Memory B cell (primary cell): ENCODE measurements at regions not wholly inside any gene's neighbourhood (a gene's known extent, or its start where the extent isn't known, plus 50 kb on each side); places are given as distances from the start of the nearest gene placed in this dataset.

Experiments used
- ATAC-seq: fragments of 150-1000 bp; cut with Tn5 transposase; 2 replicates; pipeline ENCODE4 v1.10.0; 2021; ENCODE audit warnings: low read depth, mild to moderate bottlenecking, moderate library complexity
- DNase-seq, 2 donors: peaks; one replicate each; pipeline ENCODE4 v3.0.0; 2022; ENCODE audit warnings: low spot score in 2 of 2
- H3K27ac Mint-ChIP-seq: one replicate; pipeline ENCODE4 v1.8.0; 2022; ENCODE audit warnings: mild to moderate bottlenecking, moderate library complexity, mixed read lengths
- H3K27me3 Mint-ChIP-seq: one replicate; pipeline ENCODE4 v1.8.0; 2022; ENCODE audit warnings: mixed read lengths
- H3K36me3 Mint-ChIP-seq: one replicate; pipeline ENCODE4 v1.8.0; 2022; ENCODE audit warnings: mild to moderate bottlenecking, mixed read lengths
- H3K4me1 Mint-ChIP-seq: one replicate; pipeline ENCODE4 v1.8.0; 2022; ENCODE audit warnings: mixed read lengths
- H3K4me3 Mint-ChIP-seq: one replicate; pipeline ENCODE4 v1.8.0; 2022; ENCODE audit warnings: mild to moderate bottlenecking, moderate library complexity, mixed read lengths
- H3K9me3 Mint-ChIP-seq: one replicate; pipeline ENCODE4 v1.8.0; 2022; ENCODE audit warnings: mixed read lengths

DNA sequence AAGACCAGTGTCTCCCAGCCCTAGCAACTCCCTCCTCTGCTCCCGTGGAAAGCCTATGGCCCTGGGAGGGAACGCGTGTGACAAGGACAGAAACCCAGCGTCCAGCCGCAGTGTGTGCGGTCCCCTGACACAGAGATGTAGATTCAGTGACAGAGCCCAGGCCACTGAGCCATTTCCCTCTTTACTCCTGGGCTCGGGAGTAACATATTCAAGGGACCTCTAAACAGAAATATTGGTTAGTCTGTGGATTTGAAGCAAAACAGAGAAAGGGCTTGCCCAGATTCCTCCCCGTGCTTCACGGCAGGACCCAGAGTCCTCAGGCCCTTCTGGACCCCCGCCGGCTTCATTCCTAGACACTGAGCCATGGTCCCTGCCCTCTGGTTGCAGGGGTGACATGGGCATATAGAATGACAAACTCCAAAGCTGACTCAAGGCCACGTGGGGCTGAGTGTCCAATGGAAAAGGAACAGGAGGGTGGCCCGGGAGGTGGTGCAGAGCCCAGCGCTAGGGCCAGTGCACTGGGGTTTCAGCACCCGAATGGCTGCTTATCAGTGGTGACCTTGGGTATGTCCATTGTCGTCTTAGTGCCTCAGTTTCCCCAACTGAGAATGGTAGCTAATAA lies 248.2 kb downstream of the QKI start:
- no peak overlapping the region for H3K4me3 Mint-ChIP-seq
- no peaks in the 10 kb centered on the region for H3K36me3 Mint-ChIP-seq
- H3K27ac Mint-ChIP-seq: no peak overlapping the region
- H3K4me1 Mint-ChIP-seq: peaks cover 25% of the 10 kb centered on the region
- H3K9me3 Mint-ChIP-seq: no peaks in the 10 kb centered on the region
- ATAC-seq: no peak
- no peaks in the 10 kb centered on the region for H3K27me3 Mint-ChIP-seq
- DNase-seq: no peak

DNA sequence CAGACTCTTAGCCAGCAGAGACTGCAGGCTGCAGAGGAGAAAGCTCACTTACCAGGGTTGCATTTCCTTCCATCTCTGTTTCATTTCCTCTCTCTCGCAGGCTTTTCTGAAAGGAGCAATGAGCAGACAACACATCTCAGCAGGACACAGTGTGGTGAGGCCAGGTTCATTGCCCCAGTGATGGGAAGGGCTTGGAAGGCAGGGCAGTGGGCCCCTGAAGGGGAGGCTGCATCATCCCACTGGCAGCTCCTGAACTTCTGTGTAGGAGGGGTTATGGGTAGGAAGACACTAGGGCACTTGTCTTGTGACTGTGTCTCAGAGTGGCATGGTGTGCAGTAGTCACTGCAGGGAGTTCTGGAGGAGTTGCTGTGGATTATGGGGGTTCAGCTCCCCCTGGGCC lies 246.8 kb downstream of the QKI start:
- no peak overlapping the region for H3K27ac Mint-ChIP-seq
- no peaks in the 10 kb centered on the region for H3K36me3 Mint-ChIP-seq
- H3K9me3 Mint-ChIP-seq: no peaks in the 10 kb centered on the region
- peak overlapping the region; percentile 27 for H3K4me3 Mint-ChIP-seq
- peaks cover 16% of the 10 kb centered on the region for H3K4me1 Mint-ChIP-seq
- ATAC-seq (peak; percentile 95), DNase-seq (peak; percentile 14 to 21)
- peaks cover 3% of the 10 kb centered on the region for H3K27me3 Mint-ChIP-seq

DNA sequence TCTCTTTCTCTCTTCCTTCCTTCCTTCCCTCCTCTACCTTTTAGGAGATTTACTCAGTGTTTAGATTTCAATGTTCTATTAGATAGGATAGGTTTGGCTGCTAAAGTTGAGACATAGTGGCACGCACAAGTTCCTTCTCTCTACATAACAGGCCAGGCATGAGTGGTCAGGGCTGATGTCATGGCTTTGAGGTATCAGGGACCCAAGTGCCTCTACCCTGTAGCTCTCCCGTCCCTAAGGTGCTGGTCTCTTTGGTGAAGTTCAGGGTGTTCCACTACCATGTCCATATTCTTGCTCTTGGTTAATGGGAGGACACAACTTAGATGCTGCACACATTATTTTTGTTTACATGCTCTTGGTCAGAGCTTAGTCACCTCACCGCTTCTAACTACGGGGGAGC lies 245.3 kb downstream of the QKI start:
- Mint-ChIP-seq H3K4me1 (peaks cover 16% of the 10 kb centered on the region), H3K9me3 (no peaks in the 10 kb centered on the region), H3K36me3 (no peaks in the 10 kb centered on the region), H3K27me3 (peaks cover 3% of the 10 kb centered on the region), H3K27ac (no peak overlapping the region), H3K4me3 (no peak overlapping the region)
- no peak for DNase-seq
- no peak for ATAC-seq

DNA sequence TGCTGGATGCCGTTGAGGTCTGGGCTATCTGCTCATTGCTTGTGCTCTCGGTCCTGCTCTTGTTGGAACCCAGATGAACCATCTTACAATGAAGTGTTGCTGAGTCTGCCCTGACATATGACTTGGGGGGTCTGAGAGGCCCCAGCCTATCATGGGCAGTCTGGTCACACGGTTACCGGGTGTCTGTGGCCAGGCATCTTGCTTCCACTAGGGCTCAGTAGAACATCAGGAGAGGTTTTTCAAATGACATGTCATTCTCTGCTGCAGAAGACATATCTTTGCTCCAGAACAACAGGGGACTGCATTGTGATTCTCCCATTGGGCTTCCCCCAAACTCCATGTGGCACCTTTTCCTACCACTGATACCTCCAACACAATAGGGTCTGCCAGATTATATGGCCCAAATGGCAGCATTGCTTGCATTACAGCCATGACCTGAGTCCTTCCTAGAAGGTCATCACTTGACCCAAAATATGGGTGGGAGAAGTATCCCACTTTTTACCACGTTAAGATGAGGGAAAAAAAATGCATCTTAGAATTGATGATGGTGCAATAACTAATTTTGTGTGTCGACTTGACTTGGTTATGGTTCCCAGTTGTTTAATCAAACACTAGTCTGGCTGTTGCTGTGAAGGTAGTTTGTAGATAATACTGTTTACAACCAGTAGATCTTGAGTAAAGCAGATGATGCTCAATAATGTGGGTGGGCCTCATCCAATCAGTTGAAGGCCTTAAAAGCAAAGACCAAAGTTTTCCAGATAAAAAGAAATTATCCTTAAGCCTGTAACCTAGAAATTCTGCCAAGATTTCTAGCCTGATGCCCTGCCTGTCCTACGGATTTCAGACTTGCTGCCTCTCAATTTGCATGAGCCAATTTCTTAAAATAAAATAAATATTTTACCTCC lies 241.0 kb downstream of the QKI start:
- Mint-ChIP-seq H3K9me3 (no peaks in the 10 kb centered on the region), H3K4me3 (no peak overlapping the region), H3K27ac (no peak overlapping the region), H3K4me1 (peaks cover 6% of the 10 kb centered on the region), H3K36me3 (no peaks in the 10 kb centered on the region), H3K27me3 (peaks cover 3% of the 10 kb centered on the region)
- no peak for DNase-seq
- ATAC-seq: no peak

DNA sequence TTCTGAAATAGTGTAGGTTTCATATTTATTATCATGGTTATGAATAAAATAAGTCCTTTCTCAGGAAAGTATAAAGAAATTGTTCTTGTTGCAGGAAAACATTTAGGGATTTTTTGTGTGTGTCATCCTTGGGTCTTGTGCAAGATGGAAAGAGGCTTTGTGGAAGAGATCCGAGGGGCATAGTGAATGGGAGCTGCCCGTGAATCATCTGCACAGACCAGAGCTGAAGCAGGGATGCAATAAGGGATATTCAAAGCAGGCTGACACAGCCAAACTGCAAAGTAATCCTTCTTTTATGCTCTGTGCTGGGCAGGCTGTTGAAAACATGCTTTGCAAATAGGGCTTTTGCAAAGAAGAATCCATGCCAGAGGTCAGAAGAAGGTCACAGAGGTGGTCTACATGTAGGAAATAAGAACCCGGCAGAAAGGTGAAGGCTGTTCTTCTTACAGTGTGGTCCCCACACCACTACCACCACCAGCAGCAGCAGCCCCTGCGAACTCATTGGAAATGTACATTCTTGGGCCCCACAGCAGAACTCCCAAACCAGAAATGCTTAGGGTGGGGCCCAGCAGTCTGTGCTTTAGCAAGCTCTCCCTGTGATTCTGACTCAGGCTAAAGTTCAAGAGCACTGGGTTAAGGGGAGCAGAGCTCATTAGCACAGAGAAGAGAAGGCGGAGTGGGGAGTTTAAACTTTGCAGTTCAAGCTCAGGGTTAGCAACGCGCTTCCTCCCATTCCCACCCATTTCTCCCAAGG lies 237.6 kb downstream of the QKI start:
- Mint-ChIP-seq H3K36me3 (no peaks in the 10 kb centered on the region), H3K9me3 (no peaks in the 10 kb centered on the region), H3K4me1 (no peaks in the 10 kb centered on the region), H3K4me3 (no peak overlapping the region), H3K27me3 (peaks cover 3% of the 10 kb centered on the region), H3K27ac (no peak overlapping the region)
- ATAC-seq (no peak), DNase-seq (no peak)

DNA sequence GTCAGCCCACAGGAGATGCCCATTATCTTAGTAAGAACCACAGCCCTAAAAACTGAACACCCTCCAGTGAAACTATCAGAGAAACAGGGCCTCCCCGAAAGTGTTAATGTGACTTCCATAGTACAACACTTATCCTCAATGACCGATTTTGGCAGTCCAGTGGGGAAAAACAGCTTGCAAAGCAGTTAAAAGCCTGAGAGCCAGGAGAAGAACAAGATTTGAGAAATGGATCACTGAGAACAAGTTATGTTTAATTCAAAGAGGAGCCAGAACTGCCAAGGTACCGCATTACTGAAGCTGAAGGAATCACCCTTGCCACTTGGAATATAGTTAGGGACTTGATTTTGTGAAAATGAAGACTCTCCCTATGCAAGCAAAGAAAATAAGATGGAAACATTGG lies 236.9 kb downstream of the QKI start:
- Mint-ChIP-seq H3K4me1 (no peaks in the 10 kb centered on the region), H3K36me3 (no peaks in the 10 kb centered on the region), H3K9me3 (no peaks in the 10 kb centered on the region), H3K4me3 (no peak overlapping the region), H3K27ac (no peak overlapping the region), H3K27me3 (peaks cover 3% of the 10 kb centered on the region)
- no peak for DNase-seq
- ATAC-seq: no peak

DNA sequence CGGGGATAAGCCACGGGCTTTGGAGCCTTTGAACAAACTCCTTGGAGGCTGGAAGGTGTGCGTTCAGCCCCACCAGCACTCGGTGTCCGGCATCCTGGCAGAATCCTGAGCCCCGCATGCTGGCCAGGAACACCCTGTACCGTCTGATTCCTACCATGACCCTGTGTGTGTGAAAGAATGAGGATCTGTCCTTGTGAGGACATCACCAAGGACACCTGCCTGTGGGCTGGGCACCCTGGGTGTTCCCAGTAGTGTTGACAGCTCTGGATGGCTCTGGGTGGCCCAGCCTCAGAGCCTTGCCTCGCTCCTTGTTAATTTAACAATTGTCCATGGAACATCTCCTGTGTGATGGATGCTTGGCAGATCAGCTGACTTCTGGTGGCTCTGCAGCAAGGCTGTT lies 234.3 kb downstream of the QKI start:
- H3K27me3 Mint-ChIP-seq: peaks cover 3% of the 10 kb centered on the region
- H3K4me3 Mint-ChIP-seq: no peak overlapping the region
- DNase-seq: no peak
- no peaks in the 10 kb centered on the region for H3K4me1 Mint-ChIP-seq
- no peak for ATAC-seq
- H3K9me3 Mint-ChIP-seq: no peaks in the 10 kb centered on the region
- no peaks in the 10 kb centered on the region for H3K36me3 Mint-ChIP-seq
- no peak overlapping the region for H3K27ac Mint-ChIP-seq

DNA sequence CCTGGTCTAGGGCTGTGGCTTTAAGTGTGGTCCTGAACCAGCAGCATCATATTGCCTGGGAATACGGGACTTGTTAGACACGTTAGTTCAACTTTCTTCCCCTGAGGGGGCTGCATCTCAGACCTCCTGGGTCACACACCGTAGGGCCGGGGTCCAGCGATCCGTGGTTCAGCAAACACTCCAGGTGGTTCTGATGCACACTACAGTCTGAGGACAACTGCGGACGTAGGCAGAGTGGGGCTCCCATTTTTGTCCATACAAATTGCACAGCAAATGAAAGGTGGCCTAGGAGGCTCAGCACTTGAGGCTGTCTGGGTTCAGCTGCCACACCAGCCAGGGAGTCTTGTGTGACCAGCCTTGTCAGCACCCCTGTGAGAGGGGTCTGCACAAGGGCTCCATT lies 233.1 kb downstream of the QKI start:
- Mint-ChIP-seq H3K36me3 (no peaks in the 10 kb centered on the region), H3K4me3 (no peak overlapping the region), H3K9me3 (no peaks in the 10 kb centered on the region), H3K27me3 (peaks cover 3% of the 10 kb centered on the region), H3K4me1 (no peaks in the 10 kb centered on the region), H3K27ac (no peak overlapping the region)
- DNase-seq: no peak
- ATAC-seq: no peak

DNA sequence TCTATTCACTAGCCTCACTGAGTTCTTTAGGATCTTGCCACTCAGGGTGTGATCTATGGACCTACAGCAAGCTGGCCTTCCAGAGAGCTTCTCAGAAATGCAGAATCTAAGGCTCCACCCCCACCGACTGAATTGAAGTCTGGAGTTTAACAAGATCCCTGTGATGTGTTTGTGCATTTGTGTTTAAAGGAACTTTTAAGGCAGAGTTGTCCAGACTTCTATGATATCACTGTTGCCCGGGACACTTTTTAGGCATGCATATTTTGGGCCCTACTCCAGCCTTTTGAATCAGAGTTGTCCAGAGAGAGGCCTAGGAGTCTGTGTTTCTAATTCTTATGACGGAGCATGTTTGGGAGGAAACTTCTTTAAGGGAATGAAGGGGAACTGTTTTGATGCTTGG lies 232.3 kb downstream of the QKI start:
- ATAC-seq (no peak), DNase-seq (no peak)
- Mint-ChIP-seq H3K36me3 (no peaks in the 10 kb centered on the region), H3K4me3 (no peak overlapping the region), H3K9me3 (no peaks in the 10 kb centered on the region), H3K4me1 (no peaks in the 10 kb centered on the region), H3K27ac (no peak overlapping the region), H3K27me3 (peaks cover 3% of the 10 kb centered on the region)

DNA sequence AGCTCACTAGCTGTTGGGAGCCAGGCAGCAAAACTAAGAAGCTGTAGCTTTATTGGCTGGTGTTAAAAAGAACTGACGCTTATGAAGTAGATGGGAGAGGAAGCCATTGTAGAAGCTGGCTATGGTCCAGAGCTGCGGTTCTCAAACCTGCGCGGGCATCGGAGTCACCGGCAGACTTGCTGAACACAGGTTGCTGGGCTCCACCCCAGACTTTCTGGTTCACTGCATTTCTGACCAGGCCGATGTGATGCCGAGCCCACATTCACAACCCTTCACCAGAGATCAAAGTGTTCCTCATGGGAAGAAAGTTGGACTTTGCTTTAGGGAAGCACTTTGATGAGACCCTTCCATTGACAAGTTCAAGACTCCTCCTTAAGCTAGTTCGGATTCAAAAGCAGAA lies 231.6 kb downstream of the QKI start:
- H3K4me3 Mint-ChIP-seq: no peak overlapping the region
- ATAC-seq (no peak), DNase-seq (no peak)
- no peaks in the 10 kb centered on the region for H3K9me3 Mint-ChIP-seq
- H3K27ac Mint-ChIP-seq: no peak overlapping the region
- H3K36me3 Mint-ChIP-seq: peaks cover 1% of the 10 kb centered on the region
- no peaks in the 10 kb centered on the region for H3K4me1 Mint-ChIP-seq
- peaks cover 3% of the 10 kb centered on the region for H3K27me3 Mint-ChIP-seq

DNA sequence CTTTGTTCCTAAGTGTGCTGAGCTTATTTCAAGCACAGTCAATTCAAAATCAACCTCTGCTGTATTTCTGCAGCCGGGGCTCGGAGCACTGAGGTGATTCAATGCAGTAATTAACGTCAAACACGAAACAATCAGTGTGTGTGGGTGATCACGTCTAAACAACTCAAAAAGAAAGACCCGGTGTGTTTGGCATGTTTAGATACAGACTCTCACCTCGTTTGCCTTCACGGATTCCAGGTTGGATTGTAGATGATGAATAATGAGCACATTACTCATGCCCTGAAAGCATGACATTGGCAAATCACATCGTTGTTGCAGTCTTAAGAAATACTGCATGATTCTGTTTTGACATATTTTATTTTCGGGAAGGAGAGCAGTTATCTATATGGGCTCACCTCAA lies 231.0 kb downstream of the QKI start:
- Mint-ChIP-seq H3K9me3 (no peaks in the 10 kb centered on the region), H3K36me3 (peaks cover 1% of the 10 kb centered on the region), H3K27ac (no peak overlapping the region), H3K4me1 (no peaks in the 10 kb centered on the region), H3K4me3 (no peak overlapping the region), H3K27me3 (peaks cover 3% of the 10 kb centered on the region)
- ATAC-seq (no peak), DNase-seq (no peak)

DNA sequence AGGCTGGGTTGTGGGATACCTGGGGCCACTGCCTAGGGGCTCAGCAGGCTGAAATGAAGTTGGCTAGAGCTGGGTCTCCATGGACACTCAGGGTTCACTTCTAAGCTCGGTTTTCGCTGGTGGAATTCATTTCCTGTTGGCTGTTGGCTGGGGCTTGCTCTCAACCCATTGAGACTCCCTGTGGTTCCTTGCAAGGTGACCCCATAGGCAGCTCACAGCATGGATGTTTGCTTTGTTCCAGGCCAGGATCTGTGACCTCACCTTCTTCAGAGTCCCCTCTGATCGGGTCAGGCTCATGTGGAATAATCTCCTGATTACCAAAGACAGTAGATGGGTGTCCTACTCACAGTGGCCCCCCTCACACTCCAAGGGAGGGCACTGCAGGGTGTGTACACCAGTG lies 229.3 kb downstream of the QKI start:
- no peaks in the 10 kb centered on the region for H3K9me3 Mint-ChIP-seq
- no peak overlapping the region for H3K27ac Mint-ChIP-seq
- ATAC-seq: no peak
- no peak overlapping the region for H3K4me3 Mint-ChIP-seq
- no peaks in the 10 kb centered on the region for H3K4me1 Mint-ChIP-seq
- H3K27me3 Mint-ChIP-seq: no peaks in the 10 kb centered on the region
- DNase-seq: no peak
- H3K36me3 Mint-ChIP-seq: peaks cover 1% of the 10 kb centered on the region

DNA sequence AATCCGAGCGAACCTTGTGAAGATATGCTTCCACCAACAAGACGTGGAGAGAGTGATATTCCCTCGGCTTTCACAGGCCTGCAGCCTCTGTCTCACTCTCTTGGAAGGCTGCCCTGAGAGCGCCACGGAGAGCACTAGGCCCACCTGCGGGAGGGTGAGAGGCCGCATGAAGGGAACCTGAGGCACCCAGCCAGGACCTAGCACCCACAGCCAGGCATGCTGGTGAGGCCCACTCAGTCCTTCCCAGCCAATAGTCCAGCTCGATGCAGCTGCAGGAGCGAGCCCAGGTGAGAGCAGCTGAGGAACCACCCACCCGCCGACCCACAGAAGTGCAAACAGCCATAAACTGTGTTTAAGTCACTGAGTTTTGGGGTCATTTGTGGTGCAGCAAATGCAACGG lies 227.2 kb downstream of the QKI start:
- no peak overlapping the region for H3K27ac Mint-ChIP-seq
- DNase-seq (no peak), ATAC-seq (no peak)
- H3K4me1 Mint-ChIP-seq: no peaks in the 10 kb centered on the region
- H3K4me3 Mint-ChIP-seq: no peak overlapping the region
- H3K27me3 Mint-ChIP-seq: no peaks in the 10 kb centered on the region
- H3K36me3 Mint-ChIP-seq: peaks cover 1% of the 10 kb centered on the region
- no peaks in the 10 kb centered on the region for H3K9me3 Mint-ChIP-seq

DNA sequence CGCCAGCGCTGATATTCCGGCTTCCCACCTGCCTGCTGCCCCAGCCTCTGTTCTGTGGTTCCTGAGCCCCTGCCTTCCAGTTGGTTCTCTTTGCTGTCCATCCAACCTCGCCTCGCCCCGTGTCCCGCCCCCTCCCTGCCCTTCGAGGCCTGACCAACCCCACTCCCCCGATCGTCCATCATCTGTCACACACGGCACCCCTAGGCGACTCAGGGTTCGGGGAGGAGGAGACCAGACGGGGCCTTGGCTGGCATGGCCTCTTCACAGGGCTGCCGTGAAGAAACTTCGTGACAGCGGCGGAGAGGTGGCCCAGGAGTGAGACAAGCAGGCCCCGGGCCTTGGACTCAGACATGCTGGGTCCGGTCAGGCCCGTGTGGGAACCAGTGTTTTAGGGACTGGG lies 226.1 kb downstream of the QKI start:
- DNase-seq: no peak
- ATAC-seq: no peak
- no peaks in the 10 kb centered on the region for H3K9me3 Mint-ChIP-seq
- peaks cover under 1% of the 10 kb centered on the region for H3K27me3 Mint-ChIP-seq
- H3K27ac Mint-ChIP-seq: no peak overlapping the region
- H3K4me1 Mint-ChIP-seq: no peaks in the 10 kb centered on the region
- peaks cover 1% of the 10 kb centered on the region for H3K36me3 Mint-ChIP-seq
- H3K4me3 Mint-ChIP-seq: no peak overlapping the region
